ENCODE measurements at regions not wholly inside any gene's neighbourhood (a gene's known extent, or its start where the extent isn't known, plus 50 kb on each side); places are given as distances from the start of the nearest gene placed in this dataset.

DNA sequence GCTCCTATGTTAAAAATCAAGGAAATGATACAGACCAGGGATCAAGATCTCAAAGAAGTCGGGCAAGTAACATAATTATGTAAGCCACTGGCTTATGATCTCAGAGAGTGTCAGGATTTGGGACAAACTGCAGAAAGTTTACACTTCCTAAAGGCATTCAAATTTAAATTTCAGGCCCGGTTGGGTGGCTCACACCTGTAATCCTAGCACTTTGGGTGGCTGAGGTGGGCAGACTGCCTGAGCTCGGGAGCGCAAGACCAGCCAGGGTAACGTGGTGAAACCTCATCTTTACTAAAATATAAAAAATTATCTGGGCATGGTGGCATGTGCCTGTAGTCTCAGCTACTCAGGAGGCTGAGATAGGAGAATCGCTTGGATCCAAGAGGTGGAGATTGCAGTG lies 124.4 kb upstream of the UBE2E2 start:
- no peak for DNase-seq

DNA sequence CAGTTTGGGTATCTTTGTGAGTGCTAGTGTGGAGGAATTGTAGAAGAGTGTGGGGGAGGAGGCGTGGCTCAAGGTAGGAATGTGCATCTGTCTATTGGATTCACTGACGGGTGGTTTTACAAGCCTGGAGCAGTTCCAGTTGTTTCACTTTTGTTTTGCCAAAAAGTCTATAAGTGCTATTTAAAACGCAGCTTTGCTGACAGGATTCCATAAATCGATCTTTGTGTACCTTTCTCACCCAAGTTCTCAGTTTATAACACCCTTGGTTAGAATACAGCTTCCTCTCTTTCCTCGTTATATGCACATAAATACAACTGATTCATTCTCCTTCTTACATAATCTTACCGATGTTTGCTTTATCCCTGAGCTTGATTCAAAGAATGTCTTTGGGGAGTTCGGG lies 123.2 kb upstream of the UBE2E2 start:
- DNase-seq = no peak

DNA sequence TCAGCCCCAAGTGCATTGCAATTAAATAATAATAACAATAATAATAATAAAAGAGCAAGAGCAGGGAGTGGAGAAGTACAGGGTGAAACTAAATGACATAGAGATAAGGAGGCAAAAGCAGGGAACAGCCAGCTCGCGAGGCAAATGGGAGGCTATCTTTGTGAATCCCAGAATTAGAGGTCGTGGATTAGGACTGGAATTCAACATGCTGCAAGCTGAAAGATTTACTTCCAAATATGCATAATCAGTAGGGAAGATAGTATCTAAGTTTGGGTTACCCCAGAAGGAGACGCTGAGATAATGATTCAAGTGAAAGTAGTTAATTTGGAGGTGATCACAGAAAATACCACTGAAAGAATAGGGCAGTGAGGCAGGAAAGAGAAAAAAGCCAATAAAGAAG lies 119.4 kb upstream of the UBE2E2 start:
- DNase-seq = no peak

DNA sequence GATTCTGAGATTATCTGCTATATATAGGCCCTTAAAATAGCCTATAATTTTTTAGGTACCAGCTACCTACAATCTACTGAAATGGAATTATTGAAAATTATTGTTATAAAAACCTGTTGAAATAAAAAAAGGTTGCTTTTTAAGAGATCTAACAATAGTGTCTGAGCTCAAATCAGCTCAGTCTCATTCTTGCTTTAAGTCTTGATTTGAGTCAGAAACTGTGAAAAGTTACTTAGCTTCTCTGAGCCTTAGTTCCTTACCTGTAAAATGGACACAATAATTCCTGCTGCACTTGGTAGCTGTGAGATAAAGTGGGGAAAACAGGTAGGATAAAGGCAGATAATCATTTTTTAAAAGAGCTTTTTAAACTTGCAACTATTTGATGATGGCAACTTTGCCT lies 118.8 kb upstream of the UBE2E2 start:
- DNase-seq = no peak

DNA sequence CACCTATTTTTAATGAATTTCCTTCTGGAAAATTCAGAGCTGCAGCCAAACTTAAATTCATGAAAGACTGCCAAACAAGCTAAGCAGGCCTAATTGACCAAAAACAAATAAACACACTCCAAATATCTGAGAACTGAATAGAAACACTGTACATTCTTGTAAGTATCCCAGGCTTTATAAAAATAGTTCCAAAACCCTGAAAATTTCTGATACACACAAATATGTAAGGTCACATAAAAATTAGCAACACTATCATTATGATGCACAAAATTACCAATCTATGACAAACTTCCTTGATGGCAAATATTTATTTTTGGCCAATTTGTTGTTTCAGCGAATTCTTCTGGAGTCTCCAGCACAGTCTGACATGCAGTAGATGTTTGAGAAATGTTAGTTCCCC lies 117.9 kb upstream of the UBE2E2 start:
- no peak for DNase-seq

DNA sequence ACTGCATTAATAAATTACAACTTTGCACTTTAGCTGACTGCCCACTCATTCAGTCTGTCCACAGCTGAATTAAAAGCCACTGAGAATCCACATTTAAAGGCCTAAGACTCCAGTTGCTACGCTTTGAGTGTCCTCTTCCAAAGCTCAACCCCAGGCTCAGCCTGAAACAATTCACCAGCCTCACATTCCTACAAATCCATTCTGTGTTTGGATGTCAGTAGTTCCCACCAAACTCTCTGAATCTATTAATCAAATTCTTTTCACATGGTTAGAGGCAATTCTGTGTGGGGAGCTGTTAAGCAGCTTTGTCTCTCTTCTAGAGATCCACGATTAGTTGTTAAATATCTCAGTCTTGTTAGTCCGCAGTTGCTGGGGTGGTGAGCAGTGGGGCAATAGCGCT lies 116.8 kb upstream of the UBE2E2 start:
- no peak for DNase-seq

DNA sequence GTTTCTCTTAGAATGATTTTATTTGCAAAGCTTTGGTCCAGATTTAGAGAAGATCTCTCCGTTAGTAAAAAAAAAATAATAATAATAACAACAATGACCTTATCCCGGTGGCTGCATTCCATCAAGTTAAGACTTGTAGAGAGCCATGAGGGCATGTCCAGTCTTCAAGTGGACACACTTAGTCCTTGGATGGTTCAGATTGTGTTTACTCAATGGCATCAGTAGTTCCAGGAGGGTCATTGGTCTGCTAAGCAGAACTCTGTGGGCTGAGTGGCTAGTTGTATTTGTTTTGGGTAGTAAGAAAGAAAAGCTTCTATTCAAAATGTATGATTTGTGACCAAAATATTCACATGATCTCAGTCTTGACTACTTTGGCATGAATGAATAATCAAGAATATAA lies 116.3 kb upstream of the UBE2E2 start:
- no peak for DNase-seq

DNA sequence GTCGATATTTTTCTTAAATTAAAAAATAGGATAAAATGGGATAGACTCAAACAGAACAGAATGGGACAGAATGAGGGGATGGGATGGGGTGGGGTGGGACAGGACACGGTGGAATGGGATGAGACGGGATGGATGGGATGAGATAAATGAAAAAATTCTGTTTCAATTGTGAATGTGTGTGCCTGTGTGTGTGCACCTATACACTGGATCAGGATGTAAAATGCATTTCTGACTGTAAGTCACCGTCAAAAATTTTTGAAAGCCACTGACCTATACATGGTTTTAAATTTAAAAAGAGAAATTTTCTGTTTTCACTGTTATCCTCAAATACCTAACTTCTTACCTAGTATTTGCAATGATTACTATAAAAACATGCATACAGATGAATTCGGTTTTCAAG lies 108.7 kb upstream of the UBE2E2 start:
- no peak for DNase-seq

DNA sequence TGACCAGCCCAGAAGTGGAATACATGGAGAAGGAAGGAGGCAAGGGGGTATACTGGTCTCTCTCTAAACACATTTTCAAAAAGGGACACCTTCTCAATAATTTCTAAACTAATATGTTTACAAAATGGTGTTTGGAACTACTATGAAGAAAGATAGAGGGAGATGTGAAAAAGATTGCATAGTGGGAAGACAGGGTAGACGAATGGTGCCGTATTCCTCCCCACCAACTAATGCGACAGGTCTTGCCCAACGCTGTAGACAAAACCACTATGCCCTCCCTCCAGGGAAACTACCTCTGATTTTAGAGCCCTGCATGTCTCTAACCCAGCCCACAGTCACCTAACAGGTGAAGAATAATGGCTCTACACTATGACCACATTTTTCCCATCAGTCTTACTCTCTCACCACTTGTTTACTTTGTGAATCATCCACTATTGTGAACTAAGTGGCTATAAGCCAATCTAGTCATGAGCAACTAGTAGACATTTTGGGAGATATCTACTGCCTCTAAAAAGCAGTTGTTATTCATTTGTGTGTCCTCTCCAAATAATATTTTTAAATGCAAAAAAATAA lies 108.2 kb upstream of the UBE2E2 start:
- DNase-seq = peak; percentile 8

DNA sequence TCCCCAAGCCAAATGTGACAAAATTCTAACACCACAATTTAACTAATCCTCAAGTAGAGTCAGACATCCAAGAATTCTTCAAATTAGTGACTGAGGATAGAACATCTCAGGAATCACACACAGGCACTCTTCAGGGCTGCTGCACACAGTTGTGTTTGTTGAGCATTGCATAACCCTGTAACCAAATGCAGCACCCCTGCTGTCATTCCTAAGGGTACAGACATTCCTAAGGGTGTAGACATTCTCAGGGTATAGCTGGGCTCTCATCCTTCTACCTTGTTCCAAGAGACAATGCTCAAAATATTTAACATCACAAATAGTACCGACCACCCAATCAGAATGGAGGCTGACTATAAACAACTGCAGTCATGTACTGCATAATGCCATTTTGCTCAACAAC lies 107.1 kb upstream of the UBE2E2 start:
- DNase-seq = no peak

DNA sequence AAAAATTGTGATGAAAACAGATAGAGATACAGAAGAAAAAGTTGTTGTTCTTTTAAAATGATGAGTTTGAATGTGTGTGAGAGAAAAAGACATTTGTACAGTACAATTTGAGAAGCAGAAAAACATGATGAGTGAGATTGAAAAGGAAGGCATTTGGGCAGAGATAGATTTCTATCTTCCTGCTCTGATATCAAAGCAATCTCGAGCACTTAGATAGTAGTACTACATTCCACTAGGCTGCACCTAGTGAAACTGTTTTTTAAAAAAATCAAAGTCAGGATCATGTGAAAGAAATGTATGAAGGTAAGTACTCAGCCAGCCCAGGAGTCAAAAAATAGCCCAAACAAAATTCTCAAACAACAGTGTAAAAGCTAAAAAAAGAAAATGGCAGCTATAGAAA lies 104.1 kb upstream of the UBE2E2 start:
- no peak for DNase-seq

DNA sequence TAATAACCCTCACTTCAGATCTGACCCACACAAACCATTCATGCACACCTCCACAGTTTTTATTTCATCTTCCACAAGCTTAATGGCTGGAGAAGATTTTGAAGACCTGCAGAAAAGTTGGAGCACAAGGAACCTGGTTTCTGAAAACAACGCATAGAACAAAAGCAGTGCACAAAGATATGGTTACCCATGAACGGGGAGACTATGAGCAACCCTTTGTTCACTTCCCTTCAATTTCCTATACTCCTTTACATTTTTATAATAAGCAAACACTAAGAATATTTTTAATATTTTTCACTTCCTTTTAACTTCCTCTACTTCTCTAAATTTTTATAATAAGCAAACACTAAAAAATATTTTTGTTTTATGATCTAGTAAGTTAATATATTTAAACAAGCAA lies 103.5 kb upstream of the UBE2E2 start:
- no peak for DNase-seq

DNA sequence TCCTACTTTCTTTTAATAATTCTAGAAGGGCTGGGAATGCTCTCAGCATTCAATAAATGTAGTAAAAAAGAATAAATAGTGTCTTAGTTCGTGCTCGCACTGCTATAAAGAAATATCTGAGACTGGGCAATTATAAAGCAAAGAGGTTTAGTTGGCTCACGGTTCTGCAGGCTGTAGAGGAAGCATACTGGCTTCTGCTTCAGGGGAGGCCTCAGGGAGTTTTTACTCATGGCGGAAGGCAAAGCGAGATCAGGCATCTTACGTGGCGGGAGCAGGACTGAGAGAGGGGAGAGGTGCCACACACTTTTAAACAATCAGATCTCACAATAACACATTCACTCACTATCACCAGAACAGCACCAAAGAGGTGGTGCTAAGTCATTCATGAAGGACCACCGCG lies 103.0 kb upstream of the UBE2E2 start:
- no peak for DNase-seq

DNA sequence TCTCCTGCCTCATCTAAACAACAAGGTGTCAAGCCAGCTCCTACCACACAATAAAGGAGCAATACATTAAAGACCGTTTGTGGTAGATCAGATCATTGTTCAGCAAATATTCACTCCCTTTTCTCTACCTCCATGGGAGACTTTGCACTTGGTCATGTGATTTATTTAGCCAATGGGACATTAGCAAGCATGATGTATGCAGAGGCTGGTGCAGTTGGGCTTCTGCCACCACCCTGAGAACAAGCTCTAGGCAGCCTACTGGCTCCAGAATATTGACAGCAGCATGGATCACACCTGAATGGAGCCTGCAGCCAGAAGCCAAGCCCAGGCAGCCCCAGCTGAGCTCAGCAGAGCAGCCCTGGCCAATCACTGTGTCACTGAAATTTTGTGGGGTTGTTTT lies 99.4 kb upstream of the UBE2E2 start:
- no peak for DNase-seq

DNA sequence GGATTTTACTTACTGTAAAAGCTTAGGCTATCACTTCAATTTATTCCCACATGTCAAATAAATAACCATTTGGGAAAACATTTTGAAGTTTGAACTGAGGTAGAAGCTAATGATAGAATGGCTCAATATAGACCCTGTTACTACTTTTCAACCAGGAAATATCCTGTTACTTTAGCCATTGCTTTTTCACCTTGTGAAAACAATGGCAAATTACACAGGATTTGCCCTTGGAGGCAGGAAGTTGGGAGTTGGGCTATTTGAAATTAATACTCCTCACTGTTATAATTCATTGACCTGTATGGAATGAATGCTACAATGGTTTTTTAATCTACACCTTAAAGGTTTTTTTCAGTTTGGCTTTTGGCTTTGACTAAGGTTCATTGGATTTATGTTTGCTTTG lies 98.1 kb upstream of the UBE2E2 start:
- no peak for DNase-seq

DNA sequence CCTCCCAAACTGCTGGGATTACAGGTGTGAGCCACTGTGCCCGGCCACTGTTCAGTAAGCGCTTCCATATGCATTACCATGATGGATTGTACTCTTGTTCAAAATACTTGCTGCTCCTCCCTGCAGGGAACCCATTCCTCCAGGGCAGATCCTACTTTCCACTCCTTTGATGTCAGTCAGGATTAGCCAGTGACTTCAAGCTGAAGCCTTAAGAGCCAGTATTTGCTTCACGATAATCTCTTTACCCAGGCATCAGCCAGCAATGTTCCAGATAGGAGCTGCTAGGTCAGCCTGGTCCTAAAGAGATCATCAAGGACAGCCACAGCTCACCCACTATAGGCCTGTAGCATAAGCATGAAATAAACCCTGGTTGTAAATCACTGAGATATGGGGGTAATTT lies 96.5 kb upstream of the UBE2E2 start:
- DNase-seq = no peak

DNA sequence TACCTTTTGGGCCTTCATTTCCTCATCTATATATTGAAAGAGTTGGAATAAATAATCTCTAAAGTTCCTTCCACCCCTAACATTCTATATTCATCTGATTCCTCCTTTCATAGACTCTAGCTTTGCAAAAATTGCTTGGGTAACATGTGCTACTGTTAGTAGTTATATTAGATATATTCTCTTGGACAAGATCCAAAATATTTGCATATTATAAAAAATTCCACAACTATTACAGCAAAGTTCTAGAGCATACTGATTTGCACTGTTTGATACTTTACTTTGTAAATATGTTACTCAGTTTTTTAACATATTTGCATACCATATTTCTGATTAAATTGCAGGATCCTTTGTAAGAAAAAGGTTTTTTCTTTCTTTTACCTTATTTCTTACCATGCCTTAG lies 95.9 kb upstream of the UBE2E2 start:
- no peak for DNase-seq

DNA sequence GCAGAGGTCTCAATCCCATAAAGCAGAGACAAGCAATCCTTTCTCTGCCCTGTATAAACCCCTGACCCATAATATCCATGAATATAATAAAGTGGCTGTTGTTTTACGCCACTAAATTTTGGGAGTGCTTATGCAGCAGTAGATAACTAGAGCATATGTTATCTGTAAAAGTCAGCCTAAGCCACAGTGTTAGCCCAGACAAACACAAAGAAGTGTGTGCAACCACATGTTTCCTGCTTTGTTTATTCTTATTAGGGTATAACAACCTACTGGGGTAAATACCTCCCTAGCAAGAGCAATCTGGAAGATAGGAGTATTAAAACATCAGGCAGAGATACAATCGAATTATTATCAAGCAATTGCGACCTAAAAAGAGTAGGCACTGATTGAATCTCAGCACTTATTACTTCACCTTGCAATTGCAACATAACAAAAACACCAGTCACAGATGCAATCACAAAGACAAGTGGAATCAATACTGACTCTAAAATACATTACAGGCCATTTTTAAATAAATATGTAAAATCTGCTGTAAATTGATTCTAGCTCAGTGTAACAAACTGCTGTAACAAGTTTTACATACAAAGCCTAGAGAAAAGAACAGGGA lies 94.6 kb upstream of the UBE2E2 start:
- no peak for DNase-seq

DNA sequence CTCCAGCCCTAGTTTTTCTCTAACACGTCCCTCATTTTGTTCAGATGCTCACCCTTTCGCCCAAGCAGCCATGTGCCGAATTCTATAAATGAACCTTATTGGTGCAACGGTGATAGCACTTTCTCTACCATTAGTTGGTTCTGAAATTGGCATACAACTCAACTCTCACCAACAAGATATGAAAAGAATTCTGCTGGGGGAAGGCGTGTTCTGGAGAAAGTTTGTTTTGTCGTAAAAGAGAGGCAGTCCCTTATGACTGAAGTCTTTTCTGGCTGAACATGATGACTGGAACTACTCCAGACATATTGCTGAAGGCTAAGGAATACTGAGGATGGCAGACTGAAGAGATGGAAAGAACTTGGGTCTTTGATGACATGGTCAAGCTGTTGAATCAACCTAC lies 91.8 kb upstream of the UBE2E2 start:
- DNase-seq = no peak

DNA sequence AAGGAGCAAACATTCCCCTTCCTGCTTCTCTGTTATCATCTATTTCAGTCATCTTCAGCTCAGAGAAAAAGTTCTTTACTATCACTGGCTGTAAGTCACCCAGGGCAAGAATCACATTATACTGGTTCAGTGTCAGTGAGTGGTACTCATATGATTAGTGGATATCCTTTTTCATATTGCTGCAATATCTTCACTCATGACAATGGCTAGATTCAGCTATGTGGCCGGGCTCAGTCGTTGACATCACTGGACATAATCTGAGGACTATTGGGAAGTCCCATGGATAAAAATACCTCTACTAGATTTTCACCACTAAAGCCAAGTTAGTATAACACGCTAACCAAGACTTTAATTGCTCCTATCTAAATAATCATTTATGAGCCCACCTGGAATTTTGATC lies 91.3 kb upstream of the UBE2E2 start:
- no peak for DNase-seq

DNA sequence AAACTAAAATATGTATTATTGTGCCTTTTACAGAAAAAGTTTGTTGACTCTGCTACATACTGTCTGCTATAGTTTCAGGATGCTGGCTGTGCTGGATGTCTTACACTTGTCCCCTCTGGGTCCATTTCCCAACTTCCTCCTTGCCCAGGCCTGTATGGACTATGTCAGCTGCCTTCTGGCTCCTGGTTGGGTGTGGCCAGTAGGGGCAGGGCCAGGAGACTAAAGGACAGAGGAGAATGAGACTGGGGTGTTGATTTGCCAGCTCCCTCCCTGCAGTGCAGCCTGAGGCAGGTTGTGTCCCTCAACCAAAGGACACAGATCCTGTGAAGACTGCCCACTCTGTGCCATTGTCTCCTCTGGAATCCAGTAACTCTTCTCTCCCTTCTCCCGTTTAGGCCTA lies 90.6 kb upstream of the UBE2E2 start:
- DNase-seq = peak; percentile 4

DNA sequence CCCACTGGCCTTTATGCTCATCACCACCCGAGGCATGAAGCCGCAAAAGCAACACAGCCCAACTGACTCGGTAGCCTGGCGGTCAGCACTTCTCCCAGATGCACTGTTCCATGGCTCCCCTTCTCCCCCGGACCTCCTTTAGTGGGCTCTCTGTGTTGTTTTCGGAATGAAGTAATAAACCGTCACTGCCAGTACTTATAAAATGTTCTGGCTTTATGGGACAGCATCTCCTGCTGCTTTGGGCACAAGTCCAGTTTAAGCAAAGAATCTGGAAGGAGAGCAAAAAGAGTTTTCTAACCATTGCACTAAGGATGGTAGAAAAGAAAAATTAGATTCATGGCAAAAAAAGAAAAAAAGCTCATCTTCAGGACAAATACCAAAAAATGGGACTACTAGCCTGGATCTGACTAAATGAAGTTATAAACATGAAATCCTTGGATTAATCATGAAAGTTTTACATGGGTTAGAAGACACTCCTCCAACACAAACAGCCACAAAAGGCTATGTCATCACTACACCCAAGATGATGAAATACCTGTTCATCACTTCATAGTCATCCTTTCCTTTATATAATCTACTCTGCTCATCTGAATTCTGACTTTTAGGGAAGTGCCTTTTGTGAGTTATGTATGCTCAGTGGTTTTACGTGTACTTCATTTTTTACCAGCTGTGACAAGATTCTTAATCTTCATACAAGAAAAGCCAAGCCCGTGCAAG lies 89.5 kb upstream of the UBE2E2 start:
- no peak for DNase-seq

DNA sequence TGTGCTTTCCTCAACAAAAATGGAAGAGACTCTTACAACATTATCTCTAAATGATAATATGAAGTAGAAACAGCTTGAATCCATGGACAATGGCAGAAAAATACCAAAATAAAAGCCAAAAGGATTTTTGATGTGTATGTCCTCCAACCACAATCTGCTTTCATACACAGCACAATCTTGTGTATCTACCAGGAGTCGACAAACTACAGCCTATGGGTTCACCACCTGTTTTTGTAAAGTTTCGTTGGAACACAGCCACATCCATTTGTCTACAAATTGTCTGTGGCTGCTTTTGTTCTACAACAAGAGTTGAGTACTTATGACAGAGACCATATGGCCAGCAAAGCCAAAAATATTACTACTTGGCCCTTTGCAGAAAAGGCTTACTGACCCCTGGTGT lies 88.7 kb upstream of the UBE2E2 start:
- DNase-seq = no peak

DNA sequence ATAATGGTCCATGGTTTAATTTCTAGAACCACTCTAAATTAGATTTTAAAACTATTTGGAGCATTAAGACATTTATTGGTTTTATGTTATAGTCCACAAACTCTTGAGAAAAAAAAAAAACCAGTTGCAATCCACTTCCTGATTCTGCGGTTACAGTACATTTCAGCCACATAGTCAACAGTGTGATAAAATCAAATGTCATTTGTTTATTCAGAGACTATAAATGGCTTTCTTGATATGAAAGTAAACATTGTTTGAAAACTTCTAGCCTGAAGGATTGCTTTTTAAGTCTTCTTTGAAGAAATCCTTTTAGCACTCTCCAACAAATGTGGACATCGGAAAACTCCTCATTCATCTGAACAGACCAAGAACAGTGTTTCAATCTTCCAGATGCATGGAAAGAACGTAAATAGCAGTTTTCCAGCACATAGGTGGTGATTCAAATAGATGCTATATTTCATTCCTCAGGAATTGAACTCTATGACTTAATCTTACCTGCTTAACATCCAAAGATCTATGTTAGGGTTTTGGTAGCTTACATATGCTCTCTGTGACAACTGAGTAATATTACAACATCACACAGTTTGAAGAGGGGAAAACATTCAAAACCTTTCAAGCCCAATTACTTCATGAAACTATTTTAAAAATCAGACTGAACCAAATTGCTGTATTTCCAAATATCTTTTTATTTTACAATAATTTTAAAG lies 87.8 kb upstream of the UBE2E2 start:
- no peak for DNase-seq

Data from NCI-H69 (cell line).